Fibroblast of skin of abdomen (primary cell): ENCODE measurements at regions not wholly inside any gene's neighbourhood (a gene's known extent, or its start where the extent isn't known, plus 50 kb on each side); places are given as distances from the start of the nearest gene placed in this dataset.
"Not testable (repeated sequence)": the region's sequence is repeated elsewhere in the genome, so short reads cannot be mapped to it uniquely, and the experiment has no call there.

Experiments
- DNase-seq: peaks from one replicate; pipeline ENCODE4 v3.0.0-alpha.2; 2013

- DNase-seq: no peak
Observed at GRCh38 chr16:51845586-51846305, 694.7 kb upstream of the SALL1 start.

GRCh38 chr16:51839727-51840462, 688.8 kb upstream of the SALL1 start:
- peak; percentile 49 for DNase-seq

GRCh38 chr16:51834794-51835193, 683.7 kb upstream of the SALL1 start:
- DNase-seq: no peak

GRCh38 chr16:51834133-51834532, 683.1 kb upstream of the SALL1 start:
- DNase-seq: peak; percentile 3

GRCh38 chr16:51831595-51832367, 680.7 kb upstream of the SALL1 start:
- DNase-seq: no peak

GRCh38 chr16:51831034-51831433, 680.0 kb upstream of the SALL1 start:
- not testable (repeated sequence) for DNase-seq

GRCh38 chr16:51825779-51826178, 674.7 kb upstream of the SALL1 start:
- DNase-seq: no peak

- no peak for DNase-seq
Observed at GRCh38 chr16:51822471-51822870, 671.4 kb upstream of the SALL1 start.

GRCh38 chr16:51821527-51821926, 670.5 kb upstream of the SALL1 start:
- no peak for DNase-seq

GRCh38 chr16:51820176-51820575, 669.1 kb upstream of the SALL1 start:
- no peak for DNase-seq

- peak; percentile 48 for DNase-seq
Observed at GRCh38 chr16:51818342-51818944, 667.4 kb upstream of the SALL1 start.

GRCh38 chr16:51816929-51817328, 665.9 kb upstream of the SALL1 start:
- DNase-seq: no peak

GRCh38 chr16:51815523-51815922, 664.5 kb upstream of the SALL1 start:
- DNase-seq: no peak

GRCh38 chr16:51814617-51815016, 663.5 kb upstream of the SALL1 start:
- DNase-seq: no peak

GRCh38 chr16:51813609-51814008, 662.5 kb upstream of the SALL1 start:
- no peak for DNase-seq

GRCh38 chr16:51812945-51813344, 661.9 kb upstream of the SALL1 start:
- DNase-seq: no peak

GRCh38 chr16:51807551-51807950, 656.5 kb upstream of the SALL1 start:
- no peak for DNase-seq

- DNase-seq: no peak
Observed at GRCh38 chr16:51801635-51802034, 650.6 kb upstream of the SALL1 start.

GRCh38 chr16:51797669-51798259, 646.7 kb upstream of the SALL1 start:
- DNase-seq: no peak

- DNase-seq: no peak
Observed at GRCh38 chr16:51779240-51779639, 628.2 kb upstream of the SALL1 start.

- DNase-seq: no peak
Observed at GRCh38 chr16:51773071-51773890, 622.2 kb upstream of the SALL1 start.

GRCh38 chr16:51766739-51767138, 615.7 kb upstream of the SALL1 start:
- no peak for DNase-seq
